Activated CD8-positive, alpha-beta memory T cell treated with anti-CD3 and anti-CD28 coated beads for 4 hours (primary cell): ENCODE measurements at regions not wholly inside any gene's neighbourhood (a gene's known extent, or its start where the extent isn't known, plus 50 kb on each side); places are given as distances from the start of the nearest gene placed in this dataset.

Experiments used
- DNase-seq, 2 donors: peaks; one replicate each; pipeline ENCODE4 v3.0.0-alpha.2; 2020; ENCODE audit warnings: low read depth in 2 of 2

DNA sequence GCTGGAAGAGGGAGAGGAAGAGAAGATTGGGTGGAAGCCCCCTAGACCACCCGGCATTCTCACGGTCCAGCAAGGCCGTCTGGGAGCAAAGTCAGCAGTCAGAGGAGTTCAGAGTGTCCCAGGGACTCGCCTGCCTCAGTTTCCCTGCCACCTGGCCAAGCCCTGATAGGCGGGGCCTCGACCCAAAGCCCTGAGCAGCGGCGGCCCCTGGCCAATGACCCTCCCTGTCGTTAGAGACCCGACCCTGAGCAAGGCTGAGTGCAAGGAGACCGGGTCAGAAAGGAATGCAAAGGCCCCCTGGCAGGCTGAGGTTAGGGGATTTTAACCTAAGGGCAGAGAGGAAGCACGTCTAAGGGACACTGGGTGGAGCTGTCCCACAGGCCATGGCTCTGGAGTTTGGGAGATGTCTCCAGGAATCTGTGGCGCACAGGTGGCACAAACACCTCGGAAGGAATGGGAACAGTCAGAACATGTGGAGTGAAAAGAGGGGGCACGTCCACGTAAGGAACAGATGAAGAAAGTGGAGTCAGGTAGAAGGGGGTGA is 196.8 kb upstream of the PDE1C start:
- DNase-seq: no peak

DNA sequence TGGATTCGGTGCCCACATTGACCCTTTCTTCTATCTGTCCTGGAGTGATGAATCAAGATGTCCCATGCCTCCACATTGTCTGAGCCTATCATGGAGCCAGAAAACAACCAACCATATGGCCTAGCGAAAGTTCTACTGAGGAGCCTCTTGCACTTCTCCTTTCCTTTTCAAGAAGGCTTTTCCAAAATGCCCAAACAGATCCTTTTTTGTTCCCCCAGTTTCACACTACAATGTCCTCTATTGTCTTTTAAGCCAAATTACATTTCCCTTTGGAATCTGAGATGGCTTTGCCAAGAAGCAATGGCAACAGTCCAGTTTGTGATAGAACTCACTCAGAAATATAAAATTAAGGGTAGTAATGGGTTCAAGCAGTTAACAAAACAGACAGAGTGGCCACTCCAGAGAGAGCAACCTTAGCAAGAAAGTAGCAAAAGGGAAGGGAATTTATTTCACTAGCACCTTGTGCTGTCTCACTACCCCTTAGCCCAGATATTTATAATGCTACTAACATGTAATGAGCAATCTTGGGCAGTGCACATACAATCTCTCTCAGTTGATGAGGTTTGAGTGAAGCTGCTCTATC is 194.6 kb upstream of the PDE1C start:
- DNase-seq: no peak

DNA sequence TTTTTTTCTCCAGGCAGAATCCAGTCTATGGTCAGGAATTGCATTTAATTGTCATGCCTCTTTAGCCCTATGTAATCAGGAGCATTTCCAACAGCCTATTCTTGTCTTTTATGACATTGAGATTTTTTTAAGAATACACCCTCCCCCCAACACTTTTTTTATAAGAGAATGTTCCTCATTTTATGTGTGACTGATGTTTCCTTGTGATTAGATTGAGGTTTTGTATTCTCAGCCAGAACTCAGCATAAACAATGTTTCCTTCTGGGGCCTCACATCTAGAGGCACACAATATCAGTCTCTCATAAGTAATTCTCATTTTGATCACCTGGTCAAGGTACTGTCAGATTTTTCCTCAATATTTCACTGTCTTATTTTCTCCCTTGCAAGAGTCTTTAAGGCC is 193.4 kb upstream of the PDE1C start:
- no peak for DNase-seq

DNA sequence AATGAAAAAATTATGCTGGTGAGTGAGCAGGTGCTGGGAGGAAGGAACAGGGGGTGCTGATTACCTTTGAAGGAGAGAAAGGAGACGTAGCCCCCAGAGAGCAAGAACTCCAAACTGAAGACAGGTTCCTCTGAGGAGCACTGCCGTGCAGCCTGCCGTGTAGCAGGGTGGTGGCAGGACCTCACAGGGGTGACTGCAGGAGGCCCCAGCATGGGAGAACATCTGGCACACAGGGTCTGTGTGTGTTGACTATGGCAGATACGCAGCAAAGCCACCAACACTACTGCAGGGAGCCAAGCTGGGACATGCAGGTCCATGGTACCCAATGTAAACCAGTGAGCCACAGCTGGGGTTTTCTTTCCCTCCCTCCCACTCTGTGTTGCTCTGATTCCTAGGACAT is 192.1 kb upstream of the PDE1C start:
- DNase-seq: no peak

DNA sequence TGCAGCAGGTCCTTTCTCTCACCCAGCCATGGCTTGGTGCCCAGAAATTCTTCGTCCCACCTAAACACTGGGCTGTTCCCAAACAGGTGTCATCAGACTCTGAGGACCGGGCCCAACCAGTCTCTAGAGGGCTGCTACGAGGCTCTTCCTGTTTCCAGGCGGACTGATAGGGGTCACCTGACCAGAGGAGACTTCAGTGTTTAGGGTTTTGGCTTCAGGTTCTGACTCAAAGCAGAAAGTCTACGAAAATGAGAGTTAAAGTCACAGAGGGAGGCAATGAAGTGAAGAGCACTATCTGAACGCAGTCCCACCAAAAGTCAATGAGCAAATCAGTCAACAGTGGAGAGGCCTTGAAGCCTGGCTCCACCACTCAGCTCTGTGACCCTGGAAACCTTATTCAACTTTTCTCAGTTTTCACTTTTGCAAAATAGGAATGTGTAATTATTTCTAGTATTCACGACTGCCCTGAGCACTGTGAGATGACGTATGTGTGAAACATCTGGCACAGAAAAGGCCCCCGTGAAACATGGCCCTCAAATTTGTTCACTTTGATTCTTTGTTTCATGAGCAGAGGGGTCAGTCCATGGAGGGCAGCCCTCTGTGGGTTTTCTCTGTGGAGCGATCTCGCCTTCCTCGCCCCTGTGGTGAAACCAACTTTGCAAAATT is 189.9 kb upstream of the PDE1C start:
- DNase-seq: no peak

DNA sequence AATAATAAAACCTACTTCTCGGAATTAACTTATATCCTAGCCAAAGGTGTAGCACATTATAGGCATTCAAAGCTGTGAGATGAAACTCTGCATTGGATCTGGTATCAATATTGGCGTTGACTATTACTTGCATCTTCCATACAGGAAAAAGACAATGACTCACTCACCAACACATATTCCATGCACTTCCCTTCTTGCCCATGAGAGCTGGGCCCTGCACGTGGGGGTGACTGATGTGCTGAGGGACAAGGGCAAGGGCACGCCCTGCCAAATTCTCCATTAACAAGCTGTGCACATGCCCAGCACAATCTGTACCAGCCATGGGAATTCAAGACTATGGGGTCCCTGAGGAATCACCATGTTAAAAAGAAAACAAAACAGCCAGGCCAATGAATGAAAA is 188.1 kb upstream of the PDE1C start:
- no peak for DNase-seq

DNA sequence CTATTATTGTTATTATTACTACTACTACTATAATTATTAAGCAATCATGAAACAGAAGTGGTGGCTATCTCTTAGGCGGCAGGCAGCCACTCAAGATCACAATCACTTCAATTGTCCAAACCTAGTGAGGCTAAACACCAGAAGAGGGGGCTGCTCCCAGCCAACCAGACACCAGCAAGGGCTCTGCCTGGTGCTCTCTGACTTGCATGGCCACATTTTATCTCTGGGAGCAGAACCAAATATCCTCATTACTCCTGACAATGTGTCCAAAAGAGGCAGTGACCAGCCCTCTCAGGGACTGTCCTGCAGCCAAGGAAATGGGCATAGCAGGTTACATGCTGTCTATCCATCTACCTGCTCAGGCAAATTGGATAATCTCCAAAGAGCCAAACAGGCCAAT is 187.4 kb upstream of the PDE1C start:
- DNase-seq: no peak

DNA sequence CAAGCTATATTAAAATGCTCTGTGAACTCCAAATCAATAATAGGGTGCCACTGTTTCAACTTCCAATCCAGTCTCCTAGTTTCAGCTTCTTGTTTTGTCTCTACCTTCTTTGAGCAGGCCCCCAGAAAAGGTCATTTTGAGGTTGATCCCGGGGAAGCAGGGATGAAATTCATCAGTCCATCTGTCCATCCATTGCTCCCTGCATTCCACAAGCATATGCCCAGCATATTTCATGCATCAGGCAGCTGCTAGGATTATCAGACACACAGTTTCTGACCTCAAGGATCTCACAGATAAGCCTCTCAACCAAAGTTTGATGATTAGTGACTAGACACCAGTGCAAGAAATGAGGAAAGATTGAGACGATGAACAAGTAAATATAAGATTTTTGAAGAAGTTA is 186.6 kb upstream of the PDE1C start:
- no peak for DNase-seq

DNA sequence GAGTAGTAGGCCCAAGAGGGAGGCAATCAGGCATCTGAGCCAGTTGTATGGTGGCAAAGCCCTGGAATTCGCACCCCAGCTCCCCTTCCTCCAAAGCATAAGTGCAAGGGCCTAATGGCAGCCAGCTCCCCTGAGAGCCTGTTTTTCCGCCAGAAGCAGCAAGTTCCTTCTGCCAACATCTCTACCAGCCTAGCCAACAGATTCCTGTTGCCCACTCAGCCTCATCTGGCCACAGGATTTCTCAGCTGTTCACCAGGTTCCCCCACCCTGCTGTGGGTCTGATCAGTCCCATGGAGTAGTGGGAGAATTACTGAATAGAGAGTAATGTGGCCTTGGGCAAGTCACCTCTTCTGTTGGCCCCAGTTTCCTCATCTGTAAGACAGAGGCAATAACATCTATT is 186.2 kb upstream of the PDE1C start:
- DNase-seq: no peak

DNA sequence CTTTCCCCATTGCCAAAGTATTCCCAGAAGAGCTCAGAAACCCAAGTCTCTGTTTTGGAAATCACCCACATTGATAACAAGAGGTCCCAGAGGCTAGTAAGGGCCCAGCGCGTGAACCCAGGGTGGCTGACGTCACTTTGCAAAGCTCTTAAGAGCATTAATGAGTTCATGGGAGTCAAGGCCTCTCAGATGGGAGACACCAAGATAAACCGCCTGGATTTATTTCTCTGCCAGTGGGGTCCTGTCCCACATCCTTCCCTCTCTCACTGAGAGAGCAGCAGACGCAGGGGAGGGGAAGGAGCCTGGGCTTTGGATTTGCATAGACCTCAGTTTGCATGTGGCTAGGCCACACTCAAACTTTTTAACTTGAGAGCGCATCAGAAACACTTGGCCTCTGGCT is 184.8 kb upstream of the PDE1C start:
- no peak for DNase-seq

DNA sequence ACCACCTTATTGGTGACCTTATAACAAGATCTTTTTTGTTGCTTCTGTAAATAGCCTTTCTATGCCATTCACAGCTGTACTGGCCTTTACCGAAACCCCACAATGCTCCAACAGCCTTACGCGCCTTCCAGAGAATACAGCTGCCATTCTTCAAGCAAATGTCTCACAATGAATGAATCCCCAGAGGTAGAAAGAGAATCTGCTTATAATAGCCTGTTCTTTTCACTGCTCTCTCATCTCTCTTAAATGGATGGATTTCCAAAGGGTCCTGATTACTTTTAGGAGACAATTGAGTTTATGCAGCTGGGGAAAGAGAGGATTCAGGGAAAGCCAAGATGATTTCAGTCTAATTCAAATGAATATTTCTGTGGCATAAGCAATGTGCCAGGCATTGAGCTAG is 183.1 kb upstream of the PDE1C start:
- DNase-seq: no peak

DNA sequence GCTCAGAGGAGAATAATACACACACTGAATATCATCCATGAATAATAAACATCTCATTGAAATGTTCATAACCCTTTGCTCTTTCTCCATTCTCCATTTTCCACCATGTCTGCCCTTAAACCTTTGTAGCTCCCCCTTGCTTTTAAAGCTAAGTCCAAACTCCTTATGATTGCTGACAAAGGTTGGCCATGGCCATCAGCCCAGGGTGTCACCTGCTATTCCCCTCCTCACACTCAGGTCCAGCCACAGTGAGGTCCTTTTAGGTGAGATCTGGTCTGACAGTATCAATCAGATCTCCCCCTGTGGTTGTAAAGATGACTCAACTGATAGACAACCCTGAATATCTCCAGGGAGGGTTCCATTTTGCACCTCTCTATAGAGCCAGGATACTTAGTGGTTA is 181.5 kb upstream of the PDE1C start:
- DNase-seq: no peak

DNA sequence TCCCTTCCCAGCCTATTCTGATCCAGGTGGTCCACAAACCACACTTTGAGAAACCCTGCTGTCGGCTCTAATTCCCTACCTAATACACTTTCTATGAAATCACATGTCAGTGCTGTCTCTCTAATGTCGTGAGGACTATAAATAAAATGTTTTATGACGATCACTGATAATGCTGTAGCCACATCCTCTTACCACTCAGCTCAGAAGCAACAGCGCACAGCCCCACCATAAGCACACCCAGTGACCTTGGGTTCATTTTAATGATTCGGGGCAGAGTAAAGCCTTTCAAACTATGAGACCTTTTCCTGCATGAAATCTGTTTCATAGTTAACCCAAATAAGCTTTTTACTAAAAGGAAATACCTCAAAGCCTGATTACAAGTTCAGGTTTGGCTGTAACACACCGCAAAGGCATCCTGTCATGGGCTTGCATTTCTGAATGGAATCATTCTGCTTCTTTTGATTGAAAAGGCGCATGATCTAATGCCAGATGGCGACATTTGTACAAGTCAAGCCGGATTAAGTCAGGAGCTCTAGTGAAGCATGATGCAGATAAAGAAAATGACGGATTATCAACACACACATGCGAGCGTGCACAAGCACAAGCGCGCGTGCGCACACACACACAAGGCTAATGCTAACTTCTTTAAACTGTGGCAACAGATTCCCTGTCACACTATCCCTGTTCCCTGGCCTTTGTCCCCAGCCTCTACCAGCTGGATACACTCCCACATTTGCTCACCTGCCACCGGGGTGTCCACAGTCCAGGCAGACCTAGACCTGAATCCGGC is 180.5 kb upstream of the PDE1C start:
- DNase-seq: no peak

DNA sequence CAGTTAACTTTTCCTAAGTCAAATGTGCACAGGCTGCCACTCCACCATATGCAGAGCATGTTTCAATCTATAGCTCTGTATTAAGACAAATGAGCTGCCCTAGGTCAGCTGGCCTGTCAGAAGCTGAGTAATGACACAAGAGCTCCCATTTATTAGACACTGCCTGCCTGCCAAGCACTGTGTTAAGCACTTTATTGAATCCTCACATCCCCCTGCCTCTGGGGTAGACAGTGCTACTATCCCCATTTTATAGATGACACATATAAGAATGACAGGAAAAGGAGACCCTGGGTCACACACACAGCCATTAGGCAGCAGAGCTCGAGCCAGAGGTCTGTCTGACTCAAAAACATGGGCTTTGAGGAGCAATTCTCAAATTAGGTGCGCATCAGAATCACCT is 179.8 kb upstream of the PDE1C start:
- DNase-seq: no peak

DNA sequence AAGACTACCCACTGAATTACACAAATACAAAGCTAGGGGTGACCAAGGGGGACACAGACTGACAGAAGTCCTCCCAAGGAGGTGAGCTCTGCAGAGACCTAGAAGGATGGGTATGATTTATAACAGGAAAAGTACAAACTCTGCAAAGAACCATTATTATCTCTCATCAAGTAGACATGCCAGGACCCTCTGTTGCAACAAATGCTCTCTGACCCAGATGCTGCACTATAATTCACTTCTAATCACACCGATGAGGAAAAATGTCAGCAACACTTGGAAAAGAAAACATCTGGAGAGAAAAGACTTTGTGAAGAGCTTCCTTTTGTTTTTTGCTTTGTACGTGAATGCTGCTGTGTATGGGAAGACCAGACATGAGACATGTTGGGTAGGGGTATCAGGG is 178.3 kb upstream of the PDE1C start:
- no peak for DNase-seq

DNA sequence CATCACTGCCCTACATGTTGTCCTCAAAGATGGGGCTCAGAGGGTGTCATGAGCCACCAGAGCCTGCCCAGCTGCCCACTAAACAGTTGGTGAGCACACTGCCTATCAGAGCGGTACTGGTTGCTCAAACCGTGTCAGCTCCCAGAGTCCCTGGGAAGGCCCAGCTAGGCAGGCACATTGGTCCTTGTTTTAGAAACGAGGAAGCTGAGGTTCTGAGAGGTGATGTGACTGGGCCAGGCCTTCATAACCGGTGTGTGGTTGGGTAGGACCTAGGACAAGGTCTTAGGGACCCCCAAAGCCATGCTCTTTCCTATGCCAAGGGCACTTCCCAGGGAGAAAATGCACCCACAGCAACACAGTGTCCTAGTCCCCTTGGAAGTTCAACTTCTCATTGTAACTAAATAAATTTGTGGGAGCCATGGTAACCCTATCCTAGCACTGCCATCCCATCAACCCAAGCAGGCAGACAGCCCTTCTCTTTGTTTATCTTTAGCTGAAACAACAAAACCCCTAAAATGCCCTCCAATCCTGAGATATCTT is 174.7 kb upstream of the PDE1C start:
- DNase-seq: no peak

DNA sequence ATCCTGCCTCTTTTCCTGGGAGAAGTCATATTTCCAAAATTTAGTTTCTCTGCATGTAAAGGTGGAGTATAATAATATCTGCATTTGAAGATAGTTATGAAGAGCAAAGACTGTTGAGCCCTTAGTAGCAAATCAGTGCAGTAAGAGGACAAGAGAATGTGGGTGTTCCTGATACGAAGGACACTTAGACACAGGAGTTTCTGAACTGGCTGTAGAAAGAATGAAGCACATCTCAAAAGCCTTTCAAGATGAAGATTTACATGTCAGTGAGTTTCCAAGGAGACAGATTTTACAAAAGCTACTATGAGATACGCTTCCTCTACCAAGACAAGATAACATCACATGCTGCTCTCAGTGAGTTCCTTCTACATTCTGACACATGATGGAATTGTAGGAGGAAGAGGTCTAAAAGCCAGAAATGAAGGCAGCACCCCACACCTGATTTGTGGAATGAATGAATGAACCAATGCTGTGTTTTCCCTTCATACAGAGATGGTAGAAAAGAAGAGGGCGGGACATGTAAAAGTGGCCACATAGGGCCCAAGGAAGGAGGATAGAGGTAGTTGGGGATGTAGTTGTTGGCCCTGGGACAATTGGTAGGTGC is 173.6 kb upstream of the PDE1C start:
- no peak for DNase-seq

DNA sequence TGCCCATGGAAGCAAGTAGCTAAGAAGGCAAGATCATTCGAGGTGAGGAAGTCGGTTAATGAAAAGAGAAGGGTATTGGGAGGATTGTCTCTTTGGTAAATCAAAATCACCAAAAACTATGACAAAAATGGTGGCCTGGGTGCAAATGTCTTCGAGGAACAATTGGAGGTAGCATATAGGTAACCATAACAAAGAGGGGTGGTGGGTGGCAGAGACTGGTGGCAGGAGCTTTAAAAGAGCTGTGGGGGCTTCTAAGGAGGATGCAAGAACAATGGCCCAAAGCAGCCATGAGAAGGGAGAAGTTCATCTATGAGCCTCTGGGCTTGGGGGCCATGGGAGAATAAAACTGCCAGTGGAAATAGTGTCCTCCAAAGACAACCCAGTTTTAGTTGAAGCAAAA is 172.2 kb upstream of the PDE1C start:
- no peak for DNase-seq

DNA sequence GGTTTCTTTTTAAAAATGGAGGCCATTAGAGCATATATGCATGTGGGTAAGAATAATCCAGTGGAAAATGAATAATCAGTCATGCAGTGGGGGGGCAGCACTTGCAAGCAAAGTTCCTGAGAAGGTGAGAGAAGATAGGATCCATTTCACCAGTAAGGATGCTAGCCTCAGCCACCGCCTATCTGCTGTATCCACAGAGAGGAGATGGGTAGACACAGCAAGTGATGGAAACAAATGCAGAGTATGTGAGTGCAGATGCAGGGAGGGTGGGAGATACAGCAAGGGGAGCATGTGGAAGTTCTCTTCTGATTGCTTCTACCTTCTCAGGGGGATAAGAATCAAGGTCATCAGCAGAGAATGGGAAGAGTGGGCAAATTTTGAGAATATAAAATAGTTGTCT is 171.4 kb upstream of the PDE1C start:
- no peak for DNase-seq

DNA sequence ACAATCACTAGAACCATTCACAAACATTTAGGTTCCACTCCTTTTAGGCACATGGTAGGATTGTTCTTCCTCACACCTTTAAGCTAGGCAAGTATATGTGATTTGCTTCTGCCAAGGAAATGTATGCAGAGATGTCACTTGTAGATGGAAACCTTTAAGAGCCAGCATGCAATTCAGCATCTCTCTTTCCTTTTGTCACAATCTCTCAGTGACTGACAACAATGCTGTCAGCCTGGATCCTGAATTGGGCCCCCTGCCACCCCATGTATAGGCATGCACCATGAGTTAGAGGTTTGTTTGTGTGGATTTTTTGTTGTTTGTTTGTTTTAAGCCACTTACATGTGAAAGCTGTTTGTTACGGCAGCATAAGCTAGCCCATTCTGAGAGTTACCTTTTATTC is 169.6 kb upstream of the PDE1C start:
- DNase-seq: no peak

DNA sequence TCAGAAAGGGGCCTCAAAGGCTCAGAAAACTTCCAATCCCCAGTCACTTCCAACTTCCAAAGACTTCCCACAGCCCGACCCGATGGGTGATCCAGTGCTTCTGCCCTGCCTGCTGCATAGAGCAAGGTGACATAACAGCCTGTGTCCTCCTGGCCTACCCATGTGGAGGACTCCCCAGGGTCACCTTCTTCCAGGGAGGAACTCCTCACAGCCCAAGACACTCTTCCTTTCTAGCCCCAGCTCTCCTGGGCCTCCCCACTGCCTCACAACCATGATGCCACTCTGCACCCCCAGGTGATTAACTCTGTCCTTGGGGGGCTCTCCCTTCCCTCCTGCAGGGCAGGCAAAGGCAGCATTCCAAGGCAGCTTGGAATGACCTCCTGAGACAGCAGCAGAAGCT is 158.4 kb upstream of the PDE1C start:
- no peak for DNase-seq

DNA sequence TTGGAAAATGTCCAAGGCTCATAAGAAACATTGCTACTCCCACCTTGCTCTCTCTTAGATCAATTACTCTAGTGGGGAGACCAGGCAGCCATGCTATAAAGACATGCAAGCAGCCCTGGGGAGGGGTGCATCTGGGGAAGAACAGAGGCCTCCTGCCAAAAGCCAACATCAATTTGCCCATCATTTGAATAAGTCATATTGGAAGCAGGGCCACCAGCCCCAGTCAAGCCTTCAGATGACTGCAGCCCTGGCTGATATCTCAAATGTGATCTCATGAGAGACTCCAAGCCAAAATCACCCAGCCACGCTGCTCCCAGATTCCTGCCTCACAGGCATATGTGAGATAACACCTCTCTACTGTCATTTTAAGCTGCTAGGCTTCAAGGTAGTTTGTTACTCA is 157.5 kb upstream of the PDE1C start:
- no peak for DNase-seq
